ENCODE measurements at regions not wholly inside any gene's neighbourhood (a gene's known extent, or its start where the extent isn't known, plus 50 kb on each side); places are given as distances from the start of the nearest gene placed in this dataset.
A peak's percentile ranks its signal among the peaks of the same experiment; 100 is the strongest.

GRCh38 chr2:18998491-18998890, 359.9 kb downstream of the OSR1 start:
- no peaks in the 10 kb centered on the region for H3K27me3 ChIP-seq (ENCODE audit: control insufficient read depth, insufficient read depth, low read length)
- POLR2A ChIA-PET: no interaction called here
- H3K4me3 ChIP-seq (ENCODE audit: low read depth, low read length): no peak overlapping the region
- CTCF ChIA-PET: no interaction called here
- no peak for DNase-seq (ENCODE audit: low read depth, low spot score)
- no peak for TF ChIP-seq CTCF (IDR thresholded peaks at IDR 0.05; ENCODE audit: low read depth, low read length)
- H3K9me3 ChIP-seq (ENCODE audit: control insufficient read depth, insufficient read depth, low read length): no peaks in the 10 kb centered on the region
- H3K27ac ChIP-seq (ENCODE audit: low read depth, low read length): no peak overlapping the region

GRCh38 chr2:18993756-18994338, 364.6 kb downstream of the OSR1 start:
- H3K27me3 ChIP-seq (ENCODE audit: control insufficient read depth, insufficient read depth, low read length): no peaks in the 10 kb centered on the region
- ChIA-PET CTCF (interaction anchor here (0.7 to 1.1 kb wide), 2 partner anchors 229 to 474 kb away, joined by 3 to 4 read pairs; no protein-coding TSS in a partner anchor), POLR2A (no interaction called here)
- no peak for TF ChIP-seq CTCF (IDR thresholded peaks at IDR 0.05; ENCODE audit: low read depth, low read length)
- H3K27ac ChIP-seq (ENCODE audit: low read depth, low read length): no peak overlapping the region
- no peak for DNase-seq (ENCODE audit: low read depth, low spot score)
- H3K9me3 ChIP-seq (ENCODE audit: control insufficient read depth, insufficient read depth, low read length): no peaks in the 10 kb centered on the region
- no peak overlapping the region for H3K4me3 ChIP-seq (ENCODE audit: low read depth, low read length)

GRCh38 chr2:18991177-18992168, 366.9 kb downstream of the OSR1 start:
- no peak for TF ChIP-seq CTCF (IDR thresholded peaks at IDR 0.05; ENCODE audit: low read depth, low read length)
- peak overlapping the region; percentile 65 for H3K27ac ChIP-seq (ENCODE audit: low read depth, low read length)
- no peak overlapping the region for H3K4me3 ChIP-seq (ENCODE audit: low read depth, low read length)
- H3K27me3 ChIP-seq (ENCODE audit: control insufficient read depth, insufficient read depth, low read length): no peaks in the 10 kb centered on the region
- H3K9me3 ChIP-seq (ENCODE audit: control insufficient read depth, insufficient read depth, low read length): no peaks in the 10 kb centered on the region
- peak; percentile 63 for DNase-seq (ENCODE audit: low read depth, low spot score)
- POLR2A ChIA-PET: no interaction called here
- CTCF ChIA-PET: no interaction called here

GRCh38 chr2:18988631-18989232, 369.7 kb downstream of the OSR1 start:
- POLR2A ChIA-PET: interaction anchor here (1.1 to 1.7 kb wide), 2 partner anchors 14 to 359 kb away, joined by 4 to 5 read pairs; no protein-coding TSS in a partner anchor

More at GRCh38 chr2:18988631-18989232, 369.7 kb downstream of the OSR1 start:
- no peak for DNase-seq (ENCODE audit: low read depth, low spot score)
- no peaks in the 10 kb centered on the region for H3K9me3 ChIP-seq (ENCODE audit: control insufficient read depth, insufficient read depth, low read length)
- H3K27ac ChIP-seq (ENCODE audit: low read depth, low read length): no peak overlapping the region
- no peaks in the 10 kb centered on the region for H3K27me3 ChIP-seq (ENCODE audit: control insufficient read depth, insufficient read depth, low read length)
- no peak overlapping the region for H3K4me3 ChIP-seq (ENCODE audit: low read depth, low read length)
- CTCF ChIA-PET: interaction anchor here (0.5 to 1.4 kb wide), 4 partner anchors 26 to 326 kb away, joined by 3 to 4 read pairs (median 3); no protein-coding TSS in a partner anchor
- no peak for TF ChIP-seq CTCF (IDR thresholded peaks at IDR 0.05; ENCODE audit: low read depth, low read length)
